ENCODE measurements at regions not wholly inside any gene's neighbourhood (a gene's known extent, or its start where the extent isn't known, plus 50 kb on each side); places are given as distances from the start of the nearest gene placed in this dataset.

- no peak for ATAC-seq
- TF ChIP-seq TCF4 (CRISPR knock-in tag; IDR thresholded peaks at IDR 0.05; ENCODE audit: borderline replicate concordance) (no peak), PATZ1 (CRISPR knock-in tag; IDR thresholded peaks at IDR 0.05; ENCODE audit: borderline replicate concordance) (no peak), ZNF8 (CRISPR knock-in tag; IDR thresholded peaks at IDR 0.05) (no peak), PPARA (CRISPR knock-in tag; IDR thresholded peaks at IDR 0.05; ENCODE audit: borderline replicate concordance) (no peak), CREB5 (CRISPR knock-in tag; IDR thresholded peaks at IDR 0.05; ENCODE audit: low read depth) (no peak)
These were observed 200.6 kb downstream of the TSHZ3 start for GRCh38 chr19:31148671-31149070.

GRCh38 chr19:31147234-31147633, 202.0 kb downstream of the TSHZ3 start:
- TF ChIP-seq CSRNP3 (CRISPR knock-in tag; IDR thresholded peaks at IDR 0.05), result no peak
- ATAC-seq, result no peak

- TF ChIP-seq CSRNP3 (CRISPR knock-in tag; IDR thresholded peaks at IDR 0.05) (no peak), RARB (CRISPR knock-in tag; IDR thresholded peaks at IDR 0.05) (no peak), CREB5 (CRISPR knock-in tag; IDR thresholded peaks at IDR 0.05; ENCODE audit: low read depth) (no peak), ARNTL (CRISPR knock-in tag; IDR thresholded peaks at IDR 0.05; ENCODE audit: borderline replicate concordance, low read depth) (no peak), BACH2 (CRISPR knock-in tag; IDR thresholded peaks at IDR 0.05; ENCODE audit: borderline replicate concordance) (no peak), ZNF70 (CRISPR knock-in tag; IDR thresholded peaks at IDR 0.05) (no peak), PATZ1 (CRISPR knock-in tag; IDR thresholded peaks at IDR 0.05; ENCODE audit: borderline replicate concordance) (no peak), TCF4 (CRISPR knock-in tag; IDR thresholded peaks at IDR 0.05; ENCODE audit: borderline replicate concordance) (no peak), POU6F1 (CRISPR knock-in tag; IDR thresholded peaks at IDR 0.05; ENCODE audit: borderline replicate concordance, low read depth) (no peak), PPARA (CRISPR knock-in tag; IDR thresholded peaks at IDR 0.05; ENCODE audit: borderline replicate concordance) (no peak), SNAI2 (CRISPR knock-in tag; IDR thresholded peaks at IDR 0.05) (no peak), CSDC2 (CRISPR knock-in tag; IDR thresholded peaks at IDR 0.05) (no peak)
- ATAC-seq, result no peak
These were observed 202.6 kb downstream of the TSHZ3 start for GRCh38 chr19:31146546-31147183.

- ATAC-seq, result no peak
- TF ChIP-seq OSR1 (CRISPR knock-in tag; IDR thresholded peaks at IDR 0.05) (no peak), ZNF70 (CRISPR knock-in tag; IDR thresholded peaks at IDR 0.05) (no peak), ZC3H10 (CRISPR knock-in tag; IDR thresholded peaks at IDR 0.05) (no peak), ISL1 (CRISPR knock-in tag; IDR thresholded peaks at IDR 0.05) (no peak), PATZ1 (CRISPR knock-in tag; IDR thresholded peaks at IDR 0.05; ENCODE audit: borderline replicate concordance) (no peak), ZNF8 (CRISPR knock-in tag; IDR thresholded peaks at IDR 0.05) (no peak), CSRNP3 (CRISPR knock-in tag; IDR thresholded peaks at IDR 0.05) (no peak), ZNF565 (CRISPR knock-in tag; conservative IDR thresholded peaks at IDR 0.05; ENCODE audit: low read depth) (no peak), ZFP3 (CRISPR knock-in tag; IDR thresholded peaks at IDR 0.05) (no peak), ZFP30 (CRISPR knock-in tag; IDR thresholded peaks at IDR 0.05) (no peak), RARB (CRISPR knock-in tag; IDR thresholded peaks at IDR 0.05) (no peak), GLIS3 (CRISPR knock-in tag; IDR thresholded peaks at IDR 0.05) (no peak)
These were observed 203.2 kb downstream of the TSHZ3 start for GRCh38 chr19:31146015-31146414.

Measured in SK-N-SH treated with all-trans-retinoic acid at 6 μM for 48 hours (cell line).